ENCODE measurements at regions not wholly inside any gene's neighbourhood (a gene's known extent, or its start where the extent isn't known, plus 50 kb on each side); places are given as distances from the start of the nearest gene placed in this dataset.

DNA sequence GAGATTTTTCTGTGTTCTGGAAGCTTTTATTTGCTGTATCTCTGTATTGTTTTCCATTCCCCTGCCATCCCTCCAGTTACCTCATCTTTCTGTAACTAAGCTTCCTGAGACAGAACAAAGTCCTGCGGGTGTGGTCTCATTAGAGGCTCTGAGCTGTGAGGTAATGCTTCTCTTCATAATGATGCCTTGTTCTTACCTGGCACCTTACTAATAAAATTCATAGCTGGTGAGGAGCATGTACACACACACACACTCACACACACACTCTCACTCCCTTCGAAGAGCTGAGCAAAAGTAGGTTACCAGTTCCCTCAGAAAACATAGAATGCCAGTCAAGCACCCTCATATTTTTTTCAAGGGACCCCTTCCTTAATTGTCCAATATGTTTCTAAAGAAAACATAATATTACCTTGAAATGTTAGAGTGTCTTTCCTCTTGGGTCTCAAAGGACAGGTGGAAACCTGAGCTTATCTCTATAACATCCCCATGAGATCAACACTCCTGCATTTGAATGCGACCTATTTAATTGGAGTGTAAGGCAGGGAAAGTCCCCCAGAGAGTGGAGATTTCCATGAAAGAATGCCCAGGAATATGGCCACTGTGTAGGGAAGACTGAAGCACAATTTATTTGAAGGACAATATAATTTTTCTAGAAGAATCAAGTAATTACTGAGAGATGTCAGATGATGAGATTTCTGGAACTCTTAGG is 161.6 kb upstream of the NCK2 start:
- H3K27ac ChIP-seq (ENCODE audit: low read depth in 2 of 2, low read length in 2 of 2), result peak overlapping the region; percentile 69 to 92
- H3K9ac ChIP-seq (ENCODE audit: low read depth in 1 of 2, low read length in 2 of 2), result peak overlapping the region in 1 of 2 donors; percentile 57
- no peaks in the 10 kb centered on the region for H3K36me3 ChIP-seq (ENCODE audit: control insufficient read depth in 2 of 2, insufficient read depth in 2 of 2, low read length in 2 of 2)
- no peak overlapping the region for H3K4me3 ChIP-seq (ENCODE audit: low read length in 2 of 2)
- H3K27me3 ChIP-seq (ENCODE audit: control insufficient read depth in 2 of 2, insufficient read depth in 2 of 2, low read length in 2 of 2), result no peaks in the 10 kb centered on the region
- no peaks in the 10 kb centered on the region for H3K9me3 ChIP-seq (ENCODE audit: control insufficient read depth in 2 of 2, low read length in 2 of 2)
- H3K4me1 ChIP-seq (ENCODE audit: control insufficient read depth in 2 of 2, insufficient read depth in 2 of 2, low read length in 2 of 2), result peaks cover 20 to 44% of the 10 kb centered on the region in 2 donors

DNA sequence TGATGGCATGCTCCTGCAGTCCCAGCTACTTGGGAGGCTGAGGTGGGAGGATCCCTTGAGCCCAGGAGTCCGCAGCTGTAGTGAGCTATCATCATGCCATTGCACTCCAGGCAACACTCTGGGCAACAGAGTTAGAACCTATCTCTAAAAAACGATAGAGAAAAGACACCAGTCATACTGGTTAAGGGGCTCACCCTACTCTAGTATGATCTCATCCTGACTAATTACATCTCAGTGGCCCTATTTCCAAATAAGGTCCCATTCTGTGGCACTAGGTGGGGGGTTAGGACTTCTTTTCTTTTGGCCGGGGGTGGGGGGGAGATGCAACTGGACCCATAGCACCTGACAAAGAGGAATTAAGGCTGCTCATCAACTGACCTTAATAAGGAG is 163.2 kb upstream of the NCK2 start:
- Histone ChIP-seq H3K27me3 (ENCODE audit: control insufficient read depth in 2 of 2, insufficient read depth in 2 of 2, low read length in 2 of 2) (no peaks in the 10 kb centered on the region), H3K27ac (ENCODE audit: low read depth in 2 of 2, low read length in 2 of 2) (peak overlapping the region; percentile 56 to 92), H3K4me3 (ENCODE audit: low read length in 2 of 2) (no peak overlapping the region)

GRCh38 chr2:105580870-105581554 is 163.7 kb upstream of the NCK2 start:
- H3K9ac ChIP-seq (ENCODE audit: low read depth in 1 of 2, low read length in 2 of 2), result no peak overlapping the region
- no peaks in the 10 kb centered on the region for H3K36me3 ChIP-seq (ENCODE audit: control insufficient read depth in 2 of 2, insufficient read depth in 2 of 2, low read length in 2 of 2)
- peaks cover 25 to 44% of the 10 kb centered on the region in 2 donors for H3K4me1 ChIP-seq (ENCODE audit: control insufficient read depth in 2 of 2, insufficient read depth in 2 of 2, low read length in 2 of 2)
- H3K9me3 ChIP-seq (ENCODE audit: control insufficient read depth in 2 of 2, low read length in 2 of 2), result no peaks in the 10 kb centered on the region
- H3K27ac ChIP-seq (ENCODE audit: low read depth in 2 of 2, low read length in 2 of 2), result peak overlapping the region in 1 of 2 donors; percentile 5
- H3K27me3 ChIP-seq (ENCODE audit: control insufficient read depth in 2 of 2, insufficient read depth in 2 of 2, low read length in 2 of 2), result no peaks in the 10 kb centered on the region
- no peak overlapping the region for H3K4me3 ChIP-seq (ENCODE audit: low read length in 2 of 2)

More for the DNA sequence above, 163.2 kb upstream of the NCK2 start:
- Histone ChIP-seq H3K4me1 (ENCODE audit: control insufficient read depth in 2 of 2, insufficient read depth in 2 of 2, low read length in 2 of 2) (peaks cover 25 to 44% of the 10 kb centered on the region in 2 donors), H3K9ac (ENCODE audit: low read depth in 1 of 2, low read length in 2 of 2) (no peak overlapping the region), H3K9me3 (ENCODE audit: control insufficient read depth in 2 of 2, low read length in 2 of 2) (no peaks in the 10 kb centered on the region), H3K36me3 (ENCODE audit: control insufficient read depth in 2 of 2, insufficient read depth in 2 of 2, low read length in 2 of 2) (no peaks in the 10 kb centered on the region)

DNA sequence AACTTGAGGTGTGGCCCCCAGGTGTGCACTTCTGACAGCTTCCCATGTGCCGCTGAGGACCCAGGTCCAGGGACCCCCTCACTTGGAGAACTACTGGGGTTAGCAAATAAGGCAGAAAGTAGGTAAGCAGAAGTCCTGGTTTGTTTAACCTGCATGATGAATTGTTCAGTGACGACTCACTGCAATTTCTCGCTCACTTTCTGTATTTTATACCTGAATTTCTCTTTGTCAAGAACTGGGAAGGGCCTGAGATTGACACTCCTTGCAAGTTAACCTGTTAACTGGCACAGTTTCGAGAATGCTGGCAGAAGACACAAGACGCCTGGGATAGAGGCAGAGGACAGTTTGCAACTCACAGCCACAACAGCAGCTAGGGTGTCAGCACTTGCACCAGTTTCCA is 164.5 kb upstream of the NCK2 start:
- Histone ChIP-seq H3K36me3 (ENCODE audit: control insufficient read depth in 2 of 2, insufficient read depth in 2 of 2, low read length in 2 of 2) (no peaks in the 10 kb centered on the region), H3K4me1 (ENCODE audit: control insufficient read depth in 2 of 2, insufficient read depth in 2 of 2, low read length in 2 of 2) (peaks cover 28 to 44% of the 10 kb centered on the region in 2 donors), H3K27me3 (ENCODE audit: control insufficient read depth in 2 of 2, insufficient read depth in 2 of 2, low read length in 2 of 2) (no peaks in the 10 kb centered on the region), H3K9ac (ENCODE audit: low read depth in 1 of 2, low read length in 2 of 2) (no peak overlapping the region), H3K4me3 (ENCODE audit: low read length in 2 of 2) (no peak overlapping the region), H3K27ac (ENCODE audit: low read depth in 2 of 2, low read length in 2 of 2) (no peak overlapping the region), H3K9me3 (ENCODE audit: control insufficient read depth in 2 of 2, low read length in 2 of 2) (no peaks in the 10 kb centered on the region)

- peak overlapping the region in 1 of 2 donors; percentile 23 for H3K27ac ChIP-seq (ENCODE audit: low read depth in 2 of 2, low read length in 2 of 2)
- H3K4me1 ChIP-seq (ENCODE audit: control insufficient read depth in 2 of 2, insufficient read depth in 2 of 2, low read length in 2 of 2), result peaks cover 13 to 32% of the 10 kb centered on the region in 2 donors
- H3K36me3 ChIP-seq (ENCODE audit: control insufficient read depth in 2 of 2, insufficient read depth in 2 of 2, low read length in 2 of 2), result no peaks in the 10 kb centered on the region
- H3K4me3 ChIP-seq (ENCODE audit: low read length in 2 of 2), result no peak overlapping the region
- no peaks in the 10 kb centered on the region for H3K27me3 ChIP-seq (ENCODE audit: control insufficient read depth in 2 of 2, insufficient read depth in 2 of 2, low read length in 2 of 2)
- no peak overlapping the region for H3K9ac ChIP-seq (ENCODE audit: low read depth in 1 of 2, low read length in 2 of 2)
- no peaks in the 10 kb centered on the region for H3K9me3 ChIP-seq (ENCODE audit: control insufficient read depth in 2 of 2, low read length in 2 of 2)
These were observed 166.5 kb upstream of the NCK2 start for GRCh38 chr2:105578166-105578565.

GRCh38 chr2:105577762-105578161 is 166.9 kb upstream of the NCK2 start:
- Histone ChIP-seq H3K4me1 (ENCODE audit: control insufficient read depth in 2 of 2, insufficient read depth in 2 of 2, low read length in 2 of 2) (peaks cover 13 to 29% of the 10 kb centered on the region in 2 donors), H3K36me3 (ENCODE audit: control insufficient read depth in 2 of 2, insufficient read depth in 2 of 2, low read length in 2 of 2) (no peaks in the 10 kb centered on the region), H3K27ac (ENCODE audit: low read depth in 2 of 2, low read length in 2 of 2) (no peak overlapping the region), H3K9ac (ENCODE audit: low read depth in 1 of 2, low read length in 2 of 2) (no peak overlapping the region), H3K27me3 (ENCODE audit: control insufficient read depth in 2 of 2, insufficient read depth in 2 of 2, low read length in 2 of 2) (no peaks in the 10 kb centered on the region), H3K9me3 (ENCODE audit: control insufficient read depth in 2 of 2, low read length in 2 of 2) (no peaks in the 10 kb centered on the region), H3K4me3 (ENCODE audit: low read length in 2 of 2) (no peak overlapping the region)

DNA sequence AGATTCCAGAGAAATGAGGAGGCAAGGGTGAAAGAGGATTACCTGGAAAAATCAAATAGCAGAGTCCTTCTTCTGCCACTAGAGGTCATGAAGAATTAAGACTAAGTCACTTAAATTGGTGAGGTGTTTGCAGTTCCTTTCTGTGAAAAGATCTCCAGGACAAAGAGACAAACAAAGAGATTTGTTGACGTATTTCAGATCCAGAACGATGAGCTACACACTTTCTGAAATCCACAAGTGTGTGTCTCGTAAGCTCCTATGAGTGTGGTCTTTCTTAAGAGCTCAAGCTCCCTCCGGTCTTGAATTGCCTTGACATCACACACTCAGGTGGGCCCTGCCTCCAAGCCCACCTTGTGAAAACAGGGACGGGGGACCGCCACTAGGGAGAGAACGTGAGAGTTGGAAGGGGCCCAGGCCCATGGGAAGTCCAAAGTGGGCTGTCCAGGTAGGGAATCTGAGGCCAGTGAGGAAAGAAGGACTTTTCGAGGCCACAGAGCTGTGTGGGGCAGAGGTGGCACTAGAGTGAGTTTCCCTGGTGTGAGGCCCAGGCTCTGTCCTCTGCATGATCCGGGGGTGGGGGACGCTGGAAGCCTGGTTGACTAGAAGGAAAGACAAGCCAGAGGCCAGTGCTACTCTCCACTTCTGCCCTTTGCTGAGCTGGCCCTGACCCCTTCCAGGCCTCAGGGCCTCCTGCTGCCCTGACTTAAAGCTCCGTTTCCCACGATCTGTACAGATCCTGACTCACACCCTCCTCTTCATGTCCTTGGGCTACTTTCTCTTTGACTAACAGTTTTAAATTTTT is 168.1 kb upstream of the NCK2 start:
- Histone ChIP-seq H3K4me1 (ENCODE audit: control insufficient read depth in 2 of 2, insufficient read depth in 2 of 2, low read length in 2 of 2) (peaks cover 8 to 18% of the 10 kb centered on the region in 2 donors), H3K9ac (ENCODE audit: low read depth in 1 of 2, low read length in 2 of 2) (no peak overlapping the region), H3K4me3 (ENCODE audit: low read length in 2 of 2) (no peak overlapping the region), H3K9me3 (ENCODE audit: control insufficient read depth in 2 of 2, low read length in 2 of 2) (no peaks in the 10 kb centered on the region), H3K36me3 (ENCODE audit: control insufficient read depth in 2 of 2, insufficient read depth in 2 of 2, low read length in 2 of 2) (no peaks in the 10 kb centered on the region), H3K27ac (ENCODE audit: low read depth in 2 of 2, low read length in 2 of 2) (peak overlapping the region in 1 of 2 donors; percentile 3), H3K27me3 (ENCODE audit: control insufficient read depth in 2 of 2, insufficient read depth in 2 of 2, low read length in 2 of 2) (no peaks in the 10 kb centered on the region)

DNA sequence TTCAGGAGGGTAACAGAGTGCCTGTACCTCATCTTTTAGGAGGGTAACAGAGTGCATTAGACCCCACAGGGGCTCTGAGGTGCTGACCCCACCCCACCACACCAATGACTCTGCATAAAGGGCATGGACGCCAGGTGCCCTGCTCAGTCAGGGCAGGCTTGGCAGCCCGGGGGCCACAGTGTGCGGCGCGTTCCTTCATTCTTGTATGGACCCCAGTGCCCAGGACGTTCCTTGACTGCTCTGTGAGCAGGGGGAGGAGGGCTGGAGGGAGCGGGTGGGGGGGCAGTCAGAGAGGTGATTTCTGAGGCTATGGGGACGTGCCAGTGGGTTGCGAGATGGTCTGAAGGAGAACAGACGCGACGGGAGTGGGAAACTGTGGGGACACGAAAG is 168.7 kb upstream of the NCK2 start:
- peaks cover 8 to 18% of the 10 kb centered on the region in 2 donors for H3K4me1 ChIP-seq (ENCODE audit: control insufficient read depth in 2 of 2, insufficient read depth in 2 of 2, low read length in 2 of 2)
- no peak overlapping the region for H3K9ac ChIP-seq (ENCODE audit: low read depth in 1 of 2, low read length in 2 of 2)
- no peaks in the 10 kb centered on the region for H3K36me3 ChIP-seq (ENCODE audit: control insufficient read depth in 2 of 2, insufficient read depth in 2 of 2, low read length in 2 of 2)
- no peak overlapping the region for H3K4me3 ChIP-seq (ENCODE audit: low read length in 2 of 2)
- H3K27ac ChIP-seq (ENCODE audit: low read depth in 2 of 2, low read length in 2 of 2), result no peak overlapping the region
- H3K9me3 ChIP-seq (ENCODE audit: control insufficient read depth in 2 of 2, low read length in 2 of 2), result no peaks in the 10 kb centered on the region
- H3K27me3 ChIP-seq (ENCODE audit: control insufficient read depth in 2 of 2, insufficient read depth in 2 of 2, low read length in 2 of 2), result no peaks in the 10 kb centered on the region

DNA sequence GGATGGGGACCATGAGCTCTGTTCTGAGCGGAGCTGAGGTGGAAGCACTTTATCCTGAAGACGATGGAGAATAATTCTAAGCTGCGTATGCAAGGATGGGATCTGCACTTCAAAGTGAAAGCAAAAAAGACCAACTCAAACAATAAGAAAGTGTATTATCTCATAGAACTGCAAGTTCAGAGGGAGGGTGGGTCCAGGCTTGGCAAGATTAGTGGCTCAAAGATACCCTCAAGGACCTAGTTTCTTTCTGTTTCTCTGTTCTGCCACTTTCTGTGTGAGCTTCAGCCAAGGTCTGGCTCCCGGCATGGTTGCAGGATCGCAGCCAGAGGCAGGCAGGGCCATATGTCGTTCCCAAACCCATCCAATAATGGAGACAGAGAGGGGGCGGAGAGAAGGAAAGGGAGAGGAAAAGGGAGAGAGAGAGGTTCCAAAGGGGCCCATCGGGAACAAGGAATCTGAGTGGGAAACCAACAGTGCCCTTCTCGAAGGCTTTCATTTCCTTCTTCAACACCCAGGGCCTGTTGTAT is 169.2 kb upstream of the NCK2 start:
- Histone ChIP-seq H3K4me1 (ENCODE audit: control insufficient read depth in 2 of 2, insufficient read depth in 2 of 2, low read length in 2 of 2) (peaks cover 8 to 18% of the 10 kb centered on the region in 2 donors), H3K36me3 (ENCODE audit: control insufficient read depth in 2 of 2, insufficient read depth in 2 of 2, low read length in 2 of 2) (no peaks in the 10 kb centered on the region), H3K9ac (ENCODE audit: low read depth in 1 of 2, low read length in 2 of 2) (peak overlapping the region in 1 of 2 donors; percentile 12), H3K4me3 (ENCODE audit: low read length in 2 of 2) (no peak overlapping the region), H3K9me3 (ENCODE audit: control insufficient read depth in 2 of 2, low read length in 2 of 2) (no peaks in the 10 kb centered on the region), H3K27me3 (ENCODE audit: control insufficient read depth in 2 of 2, insufficient read depth in 2 of 2, low read length in 2 of 2) (no peaks in the 10 kb centered on the region), H3K27ac (ENCODE audit: low read depth in 2 of 2, low read length in 2 of 2) (no peak overlapping the region)

Measured in mucosa of rectum (tissue), 2 donors.